DOHH2 (cell line): ENCODE measurements at regions not wholly inside any gene's neighbourhood (a gene's known extent, or its start where the extent isn't known, plus 50 kb on each side); places are given as distances from the start of the nearest gene placed in this dataset.

ENCODE experiments used
- H3F3A ChIP-seq: fragments of 200-600 bp; sonication (generic), shearing (Covaris generic); 2 replicates; pipeline ENCODE4 v1.6.0; 2016; ENCODE audit warnings: antibody characterized with exemption, mild to moderate bottlenecking; ENCODE audit not compliant: control insufficient read depth, insufficient read depth
- H3K27ac ChIP-seq: fragments of 200-600 bp; sonication (generic); 2 replicates; pipeline ENCODE4 v1.5.1; 2014; ENCODE audit warnings: low read depth, mild to moderate bottlenecking, low read length, moderate library complexity
- H3K27me3 ChIP-seq: fragments of 200-600 bp; sonication (generic); 2 replicates; pipeline ENCODE4 v1.6.1; 2014; ENCODE audit warnings: mild to moderate bottlenecking, low read length, mixed read lengths; ENCODE audit not compliant: control insufficient read depth
- H3K36me3 ChIP-seq: fragments of 200-600 bp; sonication (generic); 2 replicates; pipeline ENCODE4 v1.6.1; 2014; ENCODE audit warnings: mild to moderate bottlenecking, low read length, moderate library complexity, mixed read lengths; ENCODE audit not compliant: control insufficient read depth
- H3K4me1 ChIP-seq: fragments of 200-600 bp; sonication (generic); 2 replicates; pipeline ENCODE4 v1.6.1; 2014; ENCODE audit warnings: mild to moderate bottlenecking, low read length, mixed read lengths; ENCODE audit not compliant: control insufficient read depth
- H3K4me2 ChIP-seq: fragments of 200-600 bp; sonication (generic); 2 replicates; pipeline ENCODE4 v1.6.0; 2014; ENCODE audit warnings: mild to moderate bottlenecking, low read length, moderate library complexity
- H3K4me3 ChIP-seq: fragments of 200-600 bp; sonication (generic); 2 replicates; pipeline ENCODE4 v1.5.1; 2014; ENCODE audit warnings: mild to moderate bottlenecking, low read length, mixed read lengths
- H3K79me2 ChIP-seq: fragments of 200-600 bp; sonication (generic); 2 replicates; pipeline ENCODE4 v1.6.1; 2014; ENCODE audit warnings: mild to moderate bottlenecking, low read length, mixed read lengths; ENCODE audit not compliant: control insufficient read depth
- H3K9me2 ChIP-seq: fragments of 200-600 bp; sonication (generic); replicated peaks from 2 replicates; pipeline ENCODE4 v1.6.1; 2014; ENCODE audit warnings: mild to moderate bottlenecking, low read length, mixed read lengths; ENCODE audit not compliant: control insufficient read depth
- H3K9me3 ChIP-seq: fragments of 200-600 bp; sonication (generic); 2 replicates; pipeline ENCODE4 v1.6.1; 2014; ENCODE audit warnings: antibody characterized with exemption, low read length, mixed read lengths; ENCODE audit not compliant: control insufficient read depth, insufficient read depth
- H4K20me1 ChIP-seq: fragments of 200-600 bp; sonication (generic); 2 replicates; pipeline ENCODE4 v1.6.0; 2014; ENCODE audit warnings: low read depth, mild to moderate bottlenecking, antibody characterized with exemption, low read length, moderate library complexity; ENCODE audit not compliant: control insufficient read depth, insufficient read depth
- CTCF ChIP-seq: fragments of 200-600 bp; sonication (generic); IDR thresholded peaks from one replicate; pipeline ENCODE4 v1.5.1; 2014; ENCODE audit warnings: antibody characterized with exemption, mild to moderate bottlenecking, low read depth, low read length; ENCODE audit not compliant: poor library complexity, severe bottlenecking
- EZH2phosphoT487 ChIP-seq: fragments of 200-600 bp; sonication (generic); IDR thresholded peaks from 2 replicates; pipeline ENCODE4 v1.6.1; 2017; ENCODE audit warnings: borderline replicate concordance, mild to moderate bottlenecking, antibody characterized with exemption, low read length, moderate library complexity, mixed read lengths

GRCh38 chr3:73326396-73326795, 264.9 kb downstream of the EBLN2 start:
- H3K9me2 ChIP-seq, result no peaks in the 10 kb centered on the region
- H4K20me1 ChIP-seq, result no peaks in the 10 kb centered on the region
- H3K4me3 ChIP-seq, result no peak overlapping the region
- no peak overlapping the region for H3K4me2 ChIP-seq
- no peaks in the 10 kb centered on the region for H3K4me1 ChIP-seq
- 0 out of 2 replicates have a peak, but pooled peaks cover 3% of the 10 kb centered on the region for H3K27me3 ChIP-seq
- no peaks in the 10 kb centered on the region for H3F3A ChIP-seq
- no peak for TF ChIP-seq EZH2phosphoT487
- TF ChIP-seq CTCF, result no peak
- H3K27ac ChIP-seq, result no peak overlapping the region
- H3K79me2 ChIP-seq, result no peaks in the 10 kb centered on the region
- H3K9me3 ChIP-seq, result no peaks in the 10 kb centered on the region
- no peaks in the 10 kb centered on the region for H3K36me3 ChIP-seq

DNA sequence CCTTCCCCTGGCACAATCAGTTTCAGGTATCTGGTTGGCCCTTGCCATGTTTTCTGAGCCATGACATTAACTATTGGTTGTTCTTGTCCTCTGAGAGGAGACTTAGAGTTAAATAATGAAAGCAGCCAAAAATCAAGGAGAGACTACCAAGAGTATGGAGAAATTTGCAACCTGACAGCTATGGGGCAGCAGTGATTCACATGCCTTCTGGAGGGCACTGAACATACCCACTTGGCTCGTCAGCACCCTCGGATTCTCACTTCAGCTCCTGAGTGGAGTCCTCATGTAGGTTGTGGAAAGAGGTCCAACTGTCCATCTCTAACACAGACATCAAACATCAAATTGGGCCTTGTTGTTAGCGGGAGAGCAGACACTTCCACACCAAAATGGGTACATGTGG, 265.6 kb downstream of the EBLN2 start:
- Histone ChIP-seq H3K79me2 (no peaks in the 10 kb centered on the region), H3K27me3 (0 out of 2 replicates have a peak, but pooled peaks cover 3% of the 10 kb centered on the region), H4K20me1 (no peaks in the 10 kb centered on the region), H3K9me2 (no peaks in the 10 kb centered on the region), H3K9me3 (no peaks in the 10 kb centered on the region), H3K27ac (no peak overlapping the region), H3K36me3 (no peaks in the 10 kb centered on the region), H3K4me2 (no peak overlapping the region), H3K4me1 (no peaks in the 10 kb centered on the region), H3K4me3 (no peak overlapping the region), H3F3A (no peaks in the 10 kb centered on the region)
- TF ChIP-seq EZH2phosphoT487 (no peak), CTCF (no peak)
